ENCODE measurements at regions not wholly inside any gene's neighbourhood (a gene's known extent, or its start where the extent isn't known, plus 50 kb on each side); places are given as distances from the start of the nearest gene placed in this dataset.

DNA sequence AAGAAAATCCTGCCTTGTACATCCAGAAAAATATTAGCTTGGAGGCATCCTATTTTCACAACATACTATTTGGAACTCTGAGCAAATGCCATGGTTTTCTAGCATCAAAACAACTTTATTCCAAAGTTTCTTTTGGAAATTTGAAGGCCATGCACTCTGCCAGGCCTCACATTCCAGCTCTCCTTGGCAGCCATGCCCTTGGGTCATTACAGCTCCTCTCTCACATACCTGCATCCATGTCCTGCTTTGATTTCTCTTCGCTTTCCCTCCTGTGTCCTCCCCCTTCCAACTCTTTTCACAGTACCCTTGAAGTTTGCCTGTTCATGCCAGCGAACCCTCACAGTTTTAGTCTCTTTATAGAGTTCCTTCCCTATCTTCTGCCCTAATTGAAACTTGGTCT is 70.9 kb upstream of the TPRG1 start:
- ChIA-PET POLR2A (no interaction called here), CTCF (no interaction called here)
- TF ChIP-seq, protein P1, sequence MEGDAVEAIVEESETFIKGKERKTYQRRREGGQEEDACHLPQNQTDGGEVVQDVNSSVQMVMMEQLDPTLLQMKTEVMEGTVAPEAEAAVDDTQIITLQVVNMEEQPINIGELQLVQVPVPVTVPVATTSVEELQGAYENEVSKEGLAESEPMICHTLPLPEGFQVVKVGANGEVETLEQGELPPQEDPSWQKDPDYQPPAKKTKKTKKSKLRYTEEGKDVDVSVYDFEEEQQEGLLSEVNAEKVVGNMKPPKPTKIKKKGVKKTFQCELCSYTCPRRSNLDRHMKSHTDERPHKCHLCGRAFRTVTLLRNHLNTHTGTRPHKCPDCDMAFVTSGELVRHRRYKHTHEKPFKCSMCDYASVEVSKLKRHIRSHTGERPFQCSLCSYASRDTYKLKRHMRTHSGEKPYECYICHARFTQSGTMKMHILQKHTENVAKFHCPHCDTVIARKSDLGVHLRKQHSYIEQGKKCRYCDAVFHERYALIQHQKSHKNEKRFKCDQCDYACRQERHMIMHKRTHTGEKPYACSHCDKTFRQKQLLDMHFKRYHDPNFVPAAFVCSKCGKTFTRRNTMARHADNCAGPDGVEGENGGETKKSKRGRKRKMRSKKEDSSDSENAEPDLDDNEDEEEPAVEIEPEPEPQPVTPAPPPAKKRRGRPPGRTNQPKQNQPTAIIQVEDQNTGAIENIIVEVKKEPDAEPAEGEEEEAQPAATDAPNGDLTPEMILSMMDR (IDR thresholded peaks at IDR 0.05; ENCODE audit: control extremely low read depth, extremely low read depth, low read depth, missing control alignments) = no peak
- no peak for DNase-seq (ENCODE audit: extremely low spot score)

DNA sequence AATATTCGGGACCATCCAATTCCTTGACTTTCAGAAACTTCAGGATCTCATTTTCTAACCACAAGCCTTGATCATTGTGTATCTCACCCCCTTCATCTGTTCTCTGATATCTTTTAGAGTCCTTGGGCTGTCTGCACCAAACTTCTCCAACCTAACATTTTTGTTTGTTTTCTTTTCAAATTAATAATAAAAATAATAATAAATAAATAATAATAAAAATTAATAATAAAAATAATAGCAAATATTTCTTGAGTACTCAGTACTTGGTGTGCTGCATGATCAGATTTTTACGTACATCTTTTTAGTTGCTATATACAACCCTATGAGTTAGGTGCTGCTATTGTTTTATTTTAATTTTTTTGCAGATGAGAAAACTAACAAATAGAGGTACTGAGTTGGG is 70.2 kb upstream of the TPRG1 start:
- no peak for DNase-seq (ENCODE audit: extremely low spot score)
- TF ChIP-seq, protein P1 (IDR thresholded peaks at IDR 0.05; ENCODE audit: control extremely low read depth, extremely low read depth, low read depth, missing control alignments) = no peak
- POLR2A ChIA-PET = no interaction called here
- CTCF ChIA-PET = no interaction called here

DNA sequence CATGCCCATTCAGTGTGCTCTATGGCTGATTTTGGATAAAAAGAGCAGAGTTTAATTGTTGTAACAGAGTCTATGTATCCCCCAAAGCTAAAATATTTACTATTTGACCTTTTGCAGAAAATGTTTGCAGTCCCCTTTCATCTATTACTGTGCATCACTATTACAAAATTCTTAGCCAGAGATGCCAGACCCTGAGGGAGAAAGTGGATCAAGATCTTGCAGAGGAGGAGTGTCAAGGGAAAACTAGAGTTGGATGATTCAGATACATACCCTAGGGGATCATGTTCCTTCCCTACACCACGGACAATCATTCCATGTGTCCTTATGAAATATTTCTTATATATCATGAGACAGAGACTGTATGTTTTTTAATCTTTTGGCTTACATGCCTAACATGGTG is 68.6 kb upstream of the TPRG1 start:
- POLR2A ChIA-PET = no interaction called here
- TF ChIP-seq, protein P1 (IDR thresholded peaks at IDR 0.05; ENCODE audit: control extremely low read depth, extremely low read depth, low read depth, missing control alignments) = no peak
- CTCF ChIA-PET = interaction anchor here (1.3 to 1.6 kb wide), 2 partner anchors 9 to 859 kb away, joined by 3 to 5 read pairs; no protein-coding TSS in a partner anchor
- no peak for DNase-seq (ENCODE audit: extremely low spot score)

DNA sequence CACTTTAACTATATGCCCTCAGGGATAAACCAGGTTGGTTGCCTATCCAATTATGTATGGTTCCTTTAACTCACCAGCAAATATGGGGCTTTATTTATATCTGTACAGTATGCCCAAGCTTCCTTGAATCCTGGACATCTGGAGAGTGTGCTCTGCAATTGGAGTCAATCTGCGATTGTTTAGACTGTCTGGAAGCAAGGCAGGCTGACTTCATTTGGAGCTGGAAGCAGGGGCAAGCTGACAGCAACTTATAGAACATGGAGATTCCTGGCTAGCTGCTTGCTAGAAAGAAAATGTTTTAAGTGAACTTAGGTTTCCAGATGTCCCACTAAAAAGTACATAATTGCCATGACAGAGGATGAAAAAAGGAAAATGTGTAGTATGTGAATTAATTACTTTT is 63.7 kb upstream of the TPRG1 start:
- POLR2A ChIA-PET = interaction anchor here (0.7 kb wide), 1 partner anchor 8 kb away, joined by 6 read pairs; no protein-coding TSS in a partner anchor
- DNase-seq (ENCODE audit: extremely low spot score) = no peak
- TF ChIP-seq, protein P1 (IDR thresholded peaks at IDR 0.05; ENCODE audit: control extremely low read depth, extremely low read depth, low read depth, missing control alignments) = no peak
- CTCF ChIA-PET = no interaction called here

DNA sequence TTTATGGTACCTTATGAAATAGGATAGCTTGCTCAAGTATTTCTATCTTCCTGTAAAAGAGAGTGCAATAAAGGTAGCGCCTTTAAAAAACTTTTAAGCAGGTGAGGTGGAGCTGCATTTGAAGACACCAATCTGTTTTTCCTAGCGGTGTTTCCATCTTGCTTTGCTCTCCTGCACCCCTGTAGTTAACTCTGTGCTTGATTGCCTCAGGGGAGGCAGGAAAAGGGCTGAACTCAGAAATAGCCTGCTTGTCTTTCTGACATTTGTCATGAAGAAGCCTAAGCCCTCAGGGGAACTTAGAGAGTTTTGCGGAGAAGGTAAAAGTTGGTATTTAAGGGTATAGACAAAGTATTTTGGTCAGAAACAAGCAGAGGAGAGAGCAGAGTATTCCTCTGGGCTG is 63.0 kb upstream of the TPRG1 start:
- TF ChIP-seq, protein P1 (IDR thresholded peaks at IDR 0.05; ENCODE audit: control extremely low read depth, extremely low read depth, low read depth, missing control alignments) = no peak
- no peak for DNase-seq (ENCODE audit: extremely low spot score)
- ChIA-PET CTCF (no interaction called here), POLR2A (no interaction called here)

DNA sequence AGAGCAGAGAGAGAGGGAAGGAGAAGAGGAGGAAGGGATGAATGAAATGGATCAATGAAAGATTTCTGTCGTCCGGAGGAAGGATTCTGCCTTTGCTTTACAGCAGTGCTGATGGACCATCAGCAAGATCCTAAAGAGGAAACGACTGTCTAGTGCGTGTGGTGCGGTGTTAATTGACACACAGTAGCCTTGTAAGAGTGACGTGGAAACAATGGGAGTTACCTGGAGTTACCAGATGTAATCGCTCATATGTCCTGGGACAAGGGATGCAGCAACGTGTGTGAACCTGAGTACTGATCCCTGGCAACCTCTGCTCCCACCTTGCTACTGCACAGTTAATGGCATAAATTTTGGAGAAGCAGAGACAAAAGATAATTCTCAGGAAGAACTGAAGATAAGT is 62.6 kb upstream of the TPRG1 start:
- TF ChIP-seq, protein P1 (IDR thresholded peaks at IDR 0.05; ENCODE audit: control extremely low read depth, extremely low read depth, low read depth, missing control alignments) = no peak
- no peak for DNase-seq (ENCODE audit: extremely low spot score)
- CTCF ChIA-PET = no interaction called here
- POLR2A ChIA-PET = no interaction called here

DNA sequence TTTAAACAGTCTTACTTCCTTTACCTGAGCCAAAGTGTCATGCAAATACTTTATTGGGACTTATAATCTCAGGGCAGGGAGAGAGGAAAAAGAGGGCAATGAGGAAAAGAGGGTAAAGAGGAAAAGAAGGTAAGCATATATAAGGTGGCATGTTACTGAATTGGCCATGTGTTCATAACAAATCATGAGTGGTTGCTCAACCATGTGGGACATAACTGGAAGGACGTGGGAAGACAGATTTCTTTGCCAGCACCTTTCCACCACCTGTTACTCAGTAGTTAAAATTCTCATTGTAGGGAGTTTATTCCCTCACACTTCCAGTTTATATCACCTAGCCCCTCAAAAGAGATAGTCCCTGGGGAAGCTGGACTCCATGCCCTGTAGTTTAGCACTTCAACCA is 54.7 kb upstream of the TPRG1 start:
- ChIA-PET CTCF (no interaction called here), POLR2A (no interaction called here)
- TF ChIP-seq, protein P1 (IDR thresholded peaks at IDR 0.05; ENCODE audit: control extremely low read depth, extremely low read depth, low read depth, missing control alignments) = no peak
- no peak for DNase-seq (ENCODE audit: extremely low spot score)

Measured in GM10248 (cell line).